HG02759 (cell line): ENCODE measurements at regions not wholly inside any gene's neighbourhood (a gene's known extent, or its start where the extent isn't known, plus 50 kb on each side); places are given as distances from the start of the nearest gene placed in this dataset.

ENCODE experiments used
- ATAC-seq: cut with Tn5 transposase; IDR thresholded peaks from one replicate; pipeline ENCODE4 v1.9.1; 2021; ENCODE audit warnings: mild to moderate bottlenecking, moderate library complexity; ENCODE audit not compliant: unreplicated experiment

DNA sequence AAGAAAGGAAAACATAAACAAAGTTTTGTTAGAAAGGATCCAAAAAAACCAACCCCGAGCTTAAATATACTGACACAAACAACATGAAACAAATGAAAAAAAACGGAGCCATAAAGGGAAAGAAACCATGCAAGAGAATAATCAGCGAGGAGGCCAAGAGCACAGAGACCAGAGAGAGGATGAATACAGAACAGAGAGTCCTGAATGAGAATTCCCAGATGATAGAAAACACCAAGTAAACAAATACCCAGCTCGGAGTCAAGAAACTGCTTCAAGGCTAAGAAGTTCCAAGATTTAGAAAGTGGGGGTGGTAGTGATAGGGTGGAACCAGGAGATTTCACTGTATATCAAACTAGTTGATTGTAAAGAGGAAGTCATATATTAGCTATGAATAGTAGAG, 313.3 kb downstream of the OSR1 start:
- ATAC-seq, result no peak

DNA sequence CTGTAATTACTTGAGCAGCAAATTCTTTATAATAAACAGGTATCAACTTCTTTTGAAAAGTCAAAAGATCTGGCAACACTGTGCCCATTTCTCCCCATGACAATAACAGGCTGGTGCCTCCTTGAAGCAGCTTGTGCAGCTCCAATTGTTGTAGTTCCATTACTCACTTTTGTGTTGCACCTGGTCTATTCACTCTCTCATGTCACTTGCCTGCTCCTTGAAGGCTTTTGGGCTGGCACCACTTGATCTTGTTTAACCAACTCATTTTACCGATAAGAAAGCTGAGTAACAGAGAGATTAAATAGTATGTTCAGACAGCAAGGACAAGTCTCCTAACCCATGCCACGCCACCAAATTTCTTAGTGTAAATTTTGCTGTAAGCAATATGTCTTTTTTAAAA, 314.5 kb downstream of the OSR1 start:
- ATAC-seq, result no peak

DNA sequence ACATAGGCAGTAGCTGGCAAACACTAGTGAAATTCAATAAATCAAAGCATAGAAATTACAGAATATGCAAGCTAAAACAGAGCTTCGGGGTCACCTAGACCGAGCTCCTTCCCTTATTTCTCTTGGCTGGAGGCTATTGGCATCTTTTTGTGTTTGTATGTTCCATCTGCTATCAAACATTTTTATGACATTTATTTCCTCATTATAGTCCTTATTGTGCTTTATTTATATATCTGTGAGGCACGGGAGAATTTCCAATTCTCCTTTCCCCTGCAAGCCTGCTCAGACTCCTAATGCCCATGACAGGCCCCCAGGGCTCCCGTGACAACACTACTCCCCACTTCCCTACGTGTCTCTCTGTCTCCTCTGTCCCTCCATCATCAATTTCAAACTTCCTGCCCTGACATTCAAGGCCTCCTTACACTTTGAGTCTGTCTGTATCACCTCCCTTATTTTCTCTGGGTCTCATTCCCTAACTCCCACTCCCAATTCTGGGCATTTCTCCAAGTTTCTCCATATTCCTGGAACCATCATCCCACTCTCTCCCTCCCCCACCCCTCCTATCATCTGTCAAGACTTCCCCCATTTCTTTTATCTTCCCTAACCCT, 316.9 kb downstream of the OSR1 start:
- no peak for ATAC-seq

DNA sequence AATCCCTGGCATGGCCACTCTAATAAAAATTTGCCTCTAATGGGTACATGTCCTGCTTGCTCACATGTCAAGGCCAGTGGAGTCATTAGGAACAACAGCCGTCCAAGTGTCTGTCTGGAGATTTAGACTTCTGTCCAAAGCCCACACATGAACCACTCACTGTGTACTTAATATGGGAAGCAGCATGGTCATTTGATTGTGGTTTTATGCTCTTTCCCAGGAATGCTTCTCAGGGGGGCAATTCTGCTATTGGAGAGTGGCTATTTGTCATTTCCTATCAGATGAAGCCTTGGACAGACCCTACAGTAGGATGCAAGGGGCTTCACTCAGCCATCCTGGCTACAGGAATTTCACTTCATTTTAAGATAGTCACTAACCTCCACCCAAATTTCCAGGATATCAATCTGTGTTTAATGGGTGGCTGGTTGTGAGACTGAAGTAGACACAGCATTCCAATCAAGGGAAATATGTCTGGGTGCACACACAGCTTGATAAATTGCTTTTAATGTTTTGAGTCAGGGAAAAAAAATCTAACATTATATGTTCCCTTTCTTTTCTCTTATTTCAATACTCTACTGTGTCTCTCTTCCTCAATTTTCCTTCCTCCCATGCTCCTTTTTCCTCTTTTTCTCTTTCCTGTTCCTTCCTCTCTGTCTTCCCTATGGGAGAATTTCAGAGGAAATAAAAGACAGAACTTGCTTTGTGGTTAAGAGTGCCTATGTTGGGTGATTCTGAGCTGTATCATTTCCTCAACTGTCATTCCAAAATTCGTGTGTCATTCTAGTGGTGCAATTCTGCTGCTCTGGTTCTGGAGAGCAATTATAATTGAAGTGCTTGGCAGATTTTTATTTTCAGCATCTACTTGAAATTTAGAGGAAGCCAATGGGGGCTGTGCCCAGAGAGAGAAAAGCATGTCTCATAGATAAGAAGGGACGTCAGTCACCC, 320.1 kb downstream of the OSR1 start:
- ATAC-seq, result no peak

DNA sequence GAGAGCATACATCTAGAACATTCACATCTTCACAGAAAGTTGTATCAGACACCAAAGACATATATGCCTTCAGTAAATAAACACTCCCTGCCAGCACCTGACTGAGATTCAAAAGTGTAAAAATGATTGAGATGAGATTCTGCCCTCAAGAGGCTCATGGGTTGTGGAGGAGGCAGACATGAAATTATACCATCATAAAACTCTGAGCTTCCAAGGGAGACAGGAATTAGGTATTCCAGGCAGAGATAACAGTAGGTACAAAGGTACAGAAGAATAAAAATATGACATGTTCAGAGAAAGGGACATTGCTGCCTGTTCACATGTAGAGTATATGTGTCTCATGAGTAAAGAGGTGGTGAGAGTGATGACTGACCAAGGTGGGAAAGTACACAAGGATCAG, 322.3 kb downstream of the OSR1 start:
- ATAC-seq, result no peak

DNA sequence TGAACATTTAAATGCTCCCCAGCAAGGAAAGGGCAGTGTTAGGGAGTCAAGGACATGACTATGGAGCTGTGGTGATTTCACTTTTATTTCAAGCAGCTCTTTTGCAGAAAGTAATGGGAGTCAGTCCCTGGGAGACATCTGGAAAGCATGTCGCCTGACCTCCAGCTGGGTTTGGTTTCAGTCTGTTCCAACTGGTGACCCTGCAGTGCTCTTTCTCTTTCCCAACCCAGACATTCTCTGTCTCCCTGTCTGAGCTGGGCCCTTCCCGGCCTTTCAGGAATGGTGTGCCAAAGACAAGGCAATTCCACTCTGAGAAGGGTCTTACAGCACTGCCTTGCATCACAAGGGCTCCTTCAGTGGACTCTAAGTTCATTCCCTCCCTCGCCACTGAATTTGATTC, 323.2 kb downstream of the OSR1 start:
- ATAC-seq, result no peak

DNA sequence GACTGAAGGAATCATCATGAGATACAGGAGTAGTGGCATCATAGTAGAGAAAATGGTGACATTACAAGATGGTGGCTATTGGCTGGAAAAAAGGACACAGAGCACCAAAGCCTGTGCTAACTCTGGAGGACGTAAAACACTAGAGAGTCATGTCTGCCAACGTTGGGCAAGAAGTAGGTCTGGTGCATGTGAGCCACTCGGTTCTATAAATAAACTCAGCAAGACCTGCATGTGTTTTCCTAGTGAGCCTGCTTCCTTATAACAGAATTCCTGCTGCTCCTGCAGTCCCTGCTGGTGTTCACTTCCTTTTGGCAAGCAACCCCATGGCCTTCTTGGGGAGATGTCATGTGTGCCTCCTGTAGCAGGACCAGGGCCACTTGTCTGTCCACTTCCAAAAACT, 325.2 kb downstream of the OSR1 start:
- ATAC-seq, result no peak

DNA sequence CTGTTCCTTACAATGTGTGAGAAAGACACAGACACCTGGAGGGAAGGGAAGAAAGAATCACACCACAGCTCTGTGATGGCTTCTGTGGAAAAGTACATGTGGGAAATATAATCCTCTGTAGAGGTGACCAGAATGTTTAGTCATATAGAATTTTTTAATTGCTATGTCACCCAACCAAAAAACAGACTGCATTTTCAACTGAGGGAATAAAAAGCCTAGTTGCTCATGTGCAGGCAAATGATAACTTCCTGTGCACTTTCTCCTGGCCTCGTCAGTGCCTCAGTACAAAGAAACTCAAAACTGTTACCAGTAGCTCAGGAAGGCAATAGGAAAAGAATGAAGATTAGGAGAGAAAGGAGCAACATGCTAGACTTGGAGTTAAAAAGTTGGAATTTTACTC, 326.8 kb downstream of the OSR1 start:
- no peak for ATAC-seq

DNA sequence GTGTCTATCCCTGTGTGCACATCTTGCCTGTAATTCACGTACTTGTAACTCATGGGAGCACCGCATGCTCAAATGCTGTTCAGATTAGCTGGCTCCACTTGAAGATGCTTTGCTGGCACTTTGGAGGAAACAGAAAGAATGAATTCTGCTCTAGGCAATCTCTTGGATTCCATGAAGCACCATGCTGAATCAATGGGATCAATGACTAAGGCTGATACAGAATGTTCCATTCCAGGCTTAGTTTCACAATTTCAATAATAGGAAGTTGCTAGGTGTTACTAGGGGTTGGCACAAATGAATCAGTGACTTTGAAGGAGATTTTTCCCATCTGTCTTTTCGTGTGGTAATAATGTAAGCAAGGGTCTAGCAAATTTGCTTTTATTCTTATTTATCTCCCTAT, 328.8 kb downstream of the OSR1 start:
- no peak for ATAC-seq

DNA sequence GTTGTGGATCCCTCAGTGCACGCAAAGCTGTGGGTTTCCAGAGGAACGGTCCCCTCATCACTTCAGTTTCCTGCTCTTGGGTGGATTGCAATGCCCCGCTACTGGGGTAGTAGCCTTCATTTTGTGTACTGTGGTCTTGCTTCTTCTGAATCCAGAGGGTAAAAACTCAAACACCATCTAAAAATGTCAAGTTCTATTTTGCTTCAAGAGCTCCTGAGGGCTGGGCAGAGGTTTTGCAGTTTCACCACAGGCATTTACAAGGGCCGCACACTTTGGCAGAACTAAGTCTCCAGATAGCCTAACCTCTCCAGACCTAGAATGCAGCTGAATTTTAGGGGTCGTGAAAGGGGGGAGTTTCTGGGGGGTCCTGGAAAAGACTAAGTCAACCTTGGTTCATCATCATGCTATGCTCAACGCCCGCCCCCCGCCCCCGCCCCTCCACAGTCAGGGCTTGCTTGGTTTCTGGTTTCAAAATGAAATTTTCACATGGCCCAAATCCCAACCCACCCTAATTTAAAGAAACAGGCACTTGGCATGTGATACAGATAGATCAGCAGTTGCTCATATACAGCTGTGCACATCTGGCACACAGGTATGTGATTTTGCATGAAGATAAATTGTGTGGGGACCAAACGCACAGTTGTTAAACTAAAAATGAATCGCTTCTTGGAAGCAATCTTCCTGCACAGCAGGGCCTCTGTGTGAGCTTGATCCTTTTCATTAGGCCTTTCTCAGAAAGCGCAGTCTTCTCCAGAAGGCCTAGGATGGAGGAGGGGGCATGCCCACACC, 329.6 kb downstream of the OSR1 start:
- ATAC-seq, result no peak

DNA sequence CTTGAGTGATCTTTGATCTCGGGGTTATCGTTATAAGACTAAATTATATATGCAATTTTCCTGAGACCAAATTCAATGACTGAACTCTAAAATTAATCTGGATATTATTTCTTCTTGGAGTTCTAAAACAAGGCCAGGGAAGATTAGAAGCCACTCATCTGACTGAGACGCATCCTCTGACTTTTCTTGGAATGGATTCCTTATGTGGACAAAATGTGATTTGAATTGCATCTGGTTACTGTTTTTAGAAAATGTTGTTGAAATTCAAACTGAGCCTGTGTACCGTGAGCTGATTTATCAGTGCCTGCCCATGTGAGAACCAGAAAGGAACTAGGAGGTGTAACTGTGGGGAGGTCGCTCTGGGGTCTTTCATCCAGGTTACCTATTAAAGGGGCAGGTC, 330.8 kb downstream of the OSR1 start:
- no peak for ATAC-seq

DNA sequence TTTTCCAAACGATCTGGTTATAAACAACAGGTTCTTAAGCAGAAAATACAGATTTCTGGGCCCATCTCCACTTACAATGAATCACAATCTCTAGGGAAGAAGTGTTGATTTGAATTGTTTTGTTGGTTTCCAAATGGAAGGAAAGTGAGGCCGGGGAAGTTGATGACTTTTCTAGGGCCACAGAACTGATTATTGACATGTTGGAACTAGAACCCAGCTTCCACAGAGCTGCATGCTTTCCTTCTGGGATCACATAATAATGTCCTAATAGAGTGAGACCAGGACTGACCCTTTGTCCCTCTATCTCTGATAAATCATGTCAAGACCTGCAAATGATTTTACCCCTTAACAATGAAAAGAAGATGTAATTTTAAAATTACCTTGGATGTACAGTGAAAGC, 332.2 kb downstream of the OSR1 start:
- no peak for ATAC-seq

DNA sequence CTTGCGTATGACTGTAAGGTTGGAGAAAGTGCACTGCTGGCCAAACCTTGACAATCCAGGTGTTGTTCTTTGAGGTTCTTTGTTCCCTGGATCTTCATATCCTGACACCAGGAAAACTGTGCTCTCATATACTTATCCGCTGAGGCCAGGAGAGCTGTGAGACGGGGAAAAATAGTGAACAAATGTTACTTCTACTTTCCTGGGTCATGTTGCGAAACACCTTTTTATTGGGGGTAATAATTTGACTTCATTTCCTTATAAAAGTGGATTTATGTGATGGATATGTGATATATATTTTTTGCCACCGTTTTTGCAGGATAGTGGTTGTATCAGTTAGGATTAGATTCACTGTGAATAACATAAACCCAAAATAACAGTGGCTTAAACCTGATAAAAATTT, 336.1 kb downstream of the OSR1 start:
- no peak for ATAC-seq

DNA sequence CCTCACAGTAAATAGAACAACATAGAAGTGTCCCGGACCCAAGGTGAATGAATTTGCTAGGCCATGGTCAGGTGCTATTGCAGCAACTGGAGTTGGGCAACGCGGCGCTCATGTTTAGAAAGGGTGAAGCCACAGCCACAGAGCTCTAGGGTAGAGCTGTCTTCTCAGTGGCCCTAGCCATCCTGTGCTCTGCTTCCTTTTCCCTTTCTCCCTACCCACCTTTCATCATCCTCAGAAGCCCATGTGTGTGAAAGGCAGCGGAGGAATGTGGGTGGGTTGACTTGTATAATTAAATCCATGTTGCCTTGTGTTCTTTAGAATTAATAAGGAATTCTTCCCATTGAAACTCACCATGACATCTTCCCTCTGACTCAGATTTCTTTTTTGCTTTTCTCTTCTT, 336.7 kb downstream of the OSR1 start:
- ATAC-seq, result no peak

DNA sequence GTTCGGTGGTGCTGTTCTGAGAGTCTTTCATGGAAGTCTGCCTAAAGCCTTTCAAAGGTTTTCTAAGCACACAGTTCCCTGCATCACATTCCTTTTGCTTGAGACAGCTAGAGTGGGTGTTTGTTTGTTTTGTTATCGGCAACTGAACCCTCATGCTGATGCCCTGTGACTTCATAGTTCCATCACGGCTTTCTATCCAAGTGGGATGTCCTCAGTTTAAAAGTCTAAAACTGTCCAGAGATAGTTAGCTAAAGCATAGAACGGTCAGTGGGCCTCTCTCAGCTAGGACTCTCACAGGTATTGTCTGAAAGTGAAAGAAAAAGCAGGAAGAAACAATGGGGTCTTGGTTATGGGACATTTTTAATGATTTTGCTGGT, 337.3 kb downstream of the OSR1 start:
- ATAC-seq, result no peak

DNA sequence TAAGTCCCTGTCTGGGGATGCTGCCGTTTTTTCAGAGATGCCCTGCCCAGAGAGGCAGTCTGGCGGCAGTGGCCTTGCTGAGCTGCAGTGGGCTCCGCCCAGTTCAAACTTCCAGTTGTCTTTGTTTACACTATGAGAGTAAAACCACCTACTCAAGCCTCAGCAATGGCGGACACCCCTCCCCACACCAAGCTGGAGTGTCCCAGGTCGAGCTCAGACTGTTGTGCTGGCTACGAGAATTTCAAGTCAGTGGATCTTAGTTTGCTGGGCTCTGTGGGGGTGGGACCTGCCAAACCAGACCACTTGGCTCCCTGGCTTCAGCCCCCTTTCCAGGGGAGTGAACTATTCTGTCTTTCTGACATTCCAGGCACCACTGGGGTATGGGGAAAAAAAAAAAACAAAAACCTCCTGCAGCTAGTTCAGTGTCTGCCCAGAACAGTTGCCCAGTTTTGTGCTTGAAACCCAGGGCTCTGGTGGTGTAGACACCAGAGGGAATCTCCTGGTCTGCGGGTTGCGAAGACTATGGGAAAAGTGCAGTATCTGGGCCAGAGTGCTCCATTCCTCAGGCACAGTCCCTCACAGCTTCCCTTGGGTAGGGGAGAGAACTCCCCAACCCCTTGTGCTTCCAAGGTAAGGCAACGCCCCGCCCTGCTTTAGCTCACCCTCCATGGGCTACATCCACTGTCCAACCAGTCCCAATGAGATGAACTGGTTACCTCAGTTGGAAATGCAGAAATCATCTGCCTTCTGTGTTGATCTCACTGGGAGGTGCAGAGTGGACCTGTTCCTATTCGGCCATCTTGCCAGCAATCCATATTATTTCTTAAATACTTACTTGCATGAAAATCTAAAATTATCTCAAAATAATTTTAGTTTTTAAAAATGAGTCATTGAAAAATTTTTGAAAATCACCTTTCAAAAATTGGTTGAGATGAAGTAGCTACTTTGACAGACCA, 338.0 kb downstream of the OSR1 start:
- no peak for ATAC-seq

DNA sequence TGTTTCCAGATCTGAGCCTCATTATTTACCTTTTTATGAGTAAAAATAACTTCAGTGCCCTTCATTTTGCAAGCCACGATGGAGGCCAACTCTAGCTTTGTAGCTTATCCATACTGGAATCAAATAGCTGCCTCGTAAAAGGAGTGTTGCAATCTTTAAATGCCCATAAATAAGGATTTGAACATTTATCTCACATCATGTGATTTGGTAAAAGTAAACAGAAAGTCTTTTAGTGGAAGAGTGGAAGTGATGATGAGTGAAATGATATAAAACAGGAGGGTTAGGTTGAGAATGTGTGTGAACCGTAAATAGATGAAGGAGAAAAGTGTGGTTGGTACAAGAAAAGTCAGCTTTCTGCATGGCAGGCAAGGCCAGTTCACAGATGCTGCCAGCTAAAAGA, 348.9 kb downstream of the OSR1 start:
- ATAC-seq, result no peak

DNA sequence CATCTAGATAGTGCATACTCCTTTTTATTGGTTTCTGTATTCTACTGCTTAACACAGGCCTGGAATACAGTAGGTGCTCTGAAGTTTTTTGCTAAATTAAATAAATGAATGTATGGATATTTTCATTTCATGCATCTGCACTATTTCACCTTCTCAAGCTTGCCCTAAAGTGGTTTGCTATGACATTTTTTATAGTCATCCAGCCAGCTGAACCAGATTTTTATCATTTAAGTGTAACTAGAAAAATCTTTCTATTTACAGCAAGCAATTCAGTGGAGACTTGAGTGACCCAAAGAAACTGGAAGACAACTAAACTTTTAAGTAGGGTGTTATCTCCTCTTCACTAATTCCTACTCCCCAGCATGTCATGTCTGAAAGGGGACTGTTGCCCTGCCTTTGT, 354.9 kb downstream of the OSR1 start:
- ATAC-seq, result no peak

DNA sequence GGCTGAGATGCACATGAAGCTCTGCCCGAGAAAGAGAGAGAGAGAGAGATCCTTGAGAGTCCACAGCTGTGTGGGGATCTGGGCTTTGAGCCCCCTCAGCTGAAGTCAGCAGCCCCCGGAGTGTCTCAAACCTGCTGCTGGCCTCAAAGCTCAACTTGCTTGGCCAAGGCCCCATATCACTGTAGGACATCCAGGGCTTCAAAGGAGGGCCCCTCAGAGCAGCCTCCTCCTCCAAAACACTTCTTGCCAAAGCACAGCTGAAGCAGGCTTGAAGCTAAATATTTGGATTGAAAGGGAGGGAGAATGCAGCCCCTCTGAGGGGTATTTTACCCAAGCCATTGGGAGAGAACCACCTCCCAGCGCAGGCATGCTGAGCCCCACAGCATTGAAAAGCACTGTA, 357.6 kb downstream of the OSR1 start:
- ATAC-seq, result no peak

DNA sequence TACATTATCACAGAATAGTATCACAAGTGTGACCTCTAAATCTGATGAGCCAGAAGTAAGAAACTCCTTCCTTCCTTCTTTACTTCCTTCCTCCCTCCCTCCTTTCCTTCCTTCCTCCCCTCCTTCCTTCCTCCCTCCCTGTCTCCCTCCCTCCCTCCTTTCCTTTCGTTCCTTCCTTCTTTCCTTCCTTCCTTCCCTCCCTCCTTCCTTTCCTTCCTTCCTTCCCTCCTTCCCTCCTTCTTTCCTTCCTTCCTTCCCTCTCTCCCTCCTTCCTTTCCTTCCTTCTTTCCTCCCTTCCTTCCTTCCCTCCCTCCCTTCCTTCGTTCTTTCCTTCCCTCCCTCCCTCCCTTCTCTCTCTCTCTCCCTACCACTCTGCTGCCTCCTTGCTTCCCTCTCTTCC, 359.2 kb downstream of the OSR1 start:
- ATAC-seq, result no peak

DNA sequence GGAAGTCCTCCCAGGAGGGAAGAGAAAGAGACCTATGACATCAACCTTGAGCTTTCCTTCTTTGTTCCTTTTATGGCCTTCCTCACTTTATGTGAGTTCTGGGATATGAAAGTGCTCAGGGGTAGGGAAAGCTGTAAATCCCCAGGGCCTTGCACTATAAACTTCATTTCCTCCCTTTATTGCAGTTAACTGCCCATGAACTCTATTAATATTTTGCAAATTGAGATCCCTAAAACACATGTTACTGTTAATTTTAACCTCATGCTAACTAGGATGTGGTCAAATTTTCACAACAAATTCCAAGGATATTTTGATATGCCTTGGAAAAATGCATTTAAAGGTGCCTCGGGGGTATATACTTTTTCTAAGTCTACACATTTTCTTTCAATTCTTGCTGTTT, 359.9 kb downstream of the OSR1 start:
- no peak for ATAC-seq
